ENCODE measurements at regions not wholly inside any gene's neighbourhood (a gene's known extent, or its start where the extent isn't known, plus 50 kb on each side); places are given as distances from the start of the nearest gene placed in this dataset.

GRCh38 chr3:24965706-24966385 lies 462.2 kb upstream of the RARB start:
- DNase-seq, result no peak
- Mint-ChIP-seq H3K36me3 (ENCODE audit: insufficient read depth, unreplicated experiment) (no peaks in the 10 kb centered on the region), H3K27me3 (ENCODE audit: unreplicated experiment) (no peaks in the 10 kb centered on the region), H3K4me1 (ENCODE audit: low read depth, unreplicated experiment) (peaks cover 13% of the 10 kb centered on the region), H3K27ac (ENCODE audit: unreplicated experiment) (no peak overlapping the region), H3K9me3 (ENCODE audit: low read depth, unreplicated experiment) (no peaks in the 10 kb centered on the region), H3K4me3 (ENCODE audit: low read depth, unreplicated experiment) (no peak overlapping the region)
- intact Hi-C loops (cut with micrococcal nuclease; ENCODE audit: unreplicated experiment), result loop anchor here (10.0 kb wide), 1 partner anchor 329 kb away; no protein-coding TSS in a partner anchor
- BruUV-seq (replicated peaks), result no TSS peak
- TF ChIP-seq CTCF (IDR thresholded peaks at IDR 0.05; ENCODE audit: unreplicated experiment), result no peak
- CTCF ChIA-PET, result no interaction called here

DNA sequence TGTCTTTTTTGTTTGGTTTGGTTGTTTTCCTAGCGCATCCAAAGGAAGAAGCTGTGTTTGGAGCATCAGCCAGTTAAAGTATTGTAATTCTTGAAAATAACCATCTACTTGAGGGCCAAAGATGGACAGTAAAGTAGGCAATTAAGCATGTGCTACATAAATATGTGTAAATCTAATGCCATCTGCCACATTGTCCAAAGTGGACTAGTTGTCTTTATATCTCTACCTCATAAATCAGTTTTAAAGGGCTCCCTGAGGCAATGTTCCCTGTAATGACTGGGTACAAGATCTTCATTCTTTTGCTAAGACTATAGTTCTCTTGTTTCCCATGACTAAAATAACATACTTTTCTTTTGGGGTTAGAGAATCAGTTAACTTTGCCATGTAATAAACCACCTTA lies 460.0 kb upstream of the RARB start:
- Mint-ChIP-seq H3K27me3 (ENCODE audit: unreplicated experiment) (no peaks in the 10 kb centered on the region), H3K4me1 (ENCODE audit: low read depth, unreplicated experiment) (peaks cover 13% of the 10 kb centered on the region), H3K9me3 (ENCODE audit: low read depth, unreplicated experiment) (no peaks in the 10 kb centered on the region), H3K27ac (ENCODE audit: unreplicated experiment) (no peak overlapping the region), H3K4me3 (ENCODE audit: low read depth, unreplicated experiment) (no peak overlapping the region), H3K36me3 (ENCODE audit: insufficient read depth, unreplicated experiment) (no peaks in the 10 kb centered on the region)
- TF ChIP-seq CTCF (IDR thresholded peaks at IDR 0.05; ENCODE audit: unreplicated experiment), result no peak
- CTCF ChIA-PET, result no interaction called here
- no peak for DNase-seq
- no TSS peak for BruUV-seq (replicated peaks)
- intact Hi-C loops (cut with micrococcal nuclease; ENCODE audit: unreplicated experiment), result loop anchor here (10.0 kb wide), 1 partner anchor 327 kb away; no protein-coding TSS in a partner anchor

GRCh38 chr3:24972491-24972890 lies 455.6 kb upstream of the RARB start:
- Mint-ChIP-seq H3K27me3 (ENCODE audit: unreplicated experiment) (no peaks in the 10 kb centered on the region), H3K4me1 (ENCODE audit: low read depth, unreplicated experiment) (no peaks in the 10 kb centered on the region), H3K9me3 (ENCODE audit: low read depth, unreplicated experiment) (peaks cover 4% of the 10 kb centered on the region), H3K36me3 (ENCODE audit: insufficient read depth, unreplicated experiment) (no peaks in the 10 kb centered on the region), H3K4me3 (ENCODE audit: low read depth, unreplicated experiment) (no peak overlapping the region), H3K27ac (ENCODE audit: unreplicated experiment) (no peak overlapping the region)
- no peak for DNase-seq
- CTCF ChIA-PET, result no interaction called here
- BruUV-seq (replicated peaks), result no TSS peak
- TF ChIP-seq CTCF (IDR thresholded peaks at IDR 0.05; ENCODE audit: unreplicated experiment), result no peak
- intact Hi-C loops (cut with micrococcal nuclease; ENCODE audit: unreplicated experiment), result no loop called here

- TF ChIP-seq CTCF (IDR thresholded peaks at IDR 0.05; ENCODE audit: unreplicated experiment), result no peak
- no peak for DNase-seq
- Mint-ChIP-seq H3K36me3 (ENCODE audit: insufficient read depth, unreplicated experiment) (no peaks in the 10 kb centered on the region), H3K27me3 (ENCODE audit: unreplicated experiment) (no peaks in the 10 kb centered on the region), H3K27ac (ENCODE audit: unreplicated experiment) (no peak overlapping the region), H3K9me3 (ENCODE audit: low read depth, unreplicated experiment) (peaks cover 2% of the 10 kb centered on the region), H3K4me1 (ENCODE audit: low read depth, unreplicated experiment) (no peaks in the 10 kb centered on the region), H3K4me3 (ENCODE audit: low read depth, unreplicated experiment) (no peak overlapping the region)
- no TSS peak for BruUV-seq (replicated peaks)
- intact Hi-C loops (cut with micrococcal nuclease; ENCODE audit: unreplicated experiment), result no loop called here
- CTCF ChIA-PET, result no interaction called here
Observed at GRCh38 chr3:24981309-24981708, 446.8 kb upstream of the RARB start.

All from Calu3 (cell line).